ENCODE measurements at regions not wholly inside any gene's neighbourhood (a gene's known extent, or its start where the extent isn't known, plus 50 kb on each side); places are given as distances from the start of the nearest gene placed in this dataset.
"Not testable (repeated sequence)": the region's sequence is repeated elsewhere in the genome, so short reads cannot be mapped to it uniquely, and the experiment has no call there.

DNA sequence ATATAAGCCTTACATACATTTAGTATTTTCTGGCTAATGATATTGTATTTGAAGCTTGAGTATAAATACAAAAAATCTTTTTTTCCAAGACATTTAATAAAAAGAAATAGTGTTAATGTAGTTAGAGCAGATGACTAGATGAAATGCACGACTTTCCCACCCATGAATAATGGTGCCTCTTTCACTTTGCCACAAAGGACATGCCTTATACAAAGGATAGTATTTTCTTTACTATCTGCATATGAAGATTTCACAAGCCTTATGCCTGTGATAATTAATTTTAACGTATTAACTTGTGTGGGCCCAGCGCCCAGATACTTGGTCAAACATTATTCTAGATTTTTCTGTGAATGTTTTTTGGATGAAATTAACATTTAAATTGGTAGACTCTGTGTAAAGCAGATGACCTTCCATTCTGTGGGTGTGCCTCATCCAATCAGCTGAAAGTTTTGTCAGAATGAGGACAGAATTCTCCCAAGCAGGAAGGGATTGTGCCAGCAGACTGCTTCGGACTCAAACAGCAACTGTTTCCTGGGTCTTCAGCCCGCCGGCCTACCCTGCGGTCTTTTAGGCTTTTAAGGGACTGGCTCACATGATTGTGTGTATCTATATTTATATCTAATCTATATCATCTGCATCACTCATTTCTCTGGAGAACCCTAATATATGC is 115.4 kb downstream of the USP22 start:
- DNase-seq (ENCODE audit: extremely low spot score, insufficient read length, low read depth) = no peak
- no peak for FAIRE-seq

DNA sequence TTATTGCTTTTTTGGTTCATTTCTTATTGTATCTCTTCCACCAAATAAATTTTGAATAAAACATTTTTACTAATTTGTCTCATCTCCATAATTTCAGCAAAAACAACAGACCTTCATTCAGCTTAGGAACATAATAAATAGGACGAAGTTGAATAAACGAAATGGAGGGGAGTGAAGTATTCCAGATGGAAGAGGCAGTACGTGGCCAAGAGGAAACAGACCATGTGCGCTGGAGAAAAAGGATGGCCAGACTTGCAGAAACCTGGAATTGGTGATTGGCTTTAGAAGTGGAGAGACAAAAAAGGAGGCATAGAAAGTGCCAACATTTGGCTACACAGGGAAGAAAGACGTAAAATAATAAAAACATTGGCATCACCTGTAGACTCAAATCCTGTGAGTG is 113.5 kb downstream of the USP22 start:
- no peak for FAIRE-seq
- DNase-seq (ENCODE audit: extremely low spot score, insufficient read length, low read depth) = no peak

DNA sequence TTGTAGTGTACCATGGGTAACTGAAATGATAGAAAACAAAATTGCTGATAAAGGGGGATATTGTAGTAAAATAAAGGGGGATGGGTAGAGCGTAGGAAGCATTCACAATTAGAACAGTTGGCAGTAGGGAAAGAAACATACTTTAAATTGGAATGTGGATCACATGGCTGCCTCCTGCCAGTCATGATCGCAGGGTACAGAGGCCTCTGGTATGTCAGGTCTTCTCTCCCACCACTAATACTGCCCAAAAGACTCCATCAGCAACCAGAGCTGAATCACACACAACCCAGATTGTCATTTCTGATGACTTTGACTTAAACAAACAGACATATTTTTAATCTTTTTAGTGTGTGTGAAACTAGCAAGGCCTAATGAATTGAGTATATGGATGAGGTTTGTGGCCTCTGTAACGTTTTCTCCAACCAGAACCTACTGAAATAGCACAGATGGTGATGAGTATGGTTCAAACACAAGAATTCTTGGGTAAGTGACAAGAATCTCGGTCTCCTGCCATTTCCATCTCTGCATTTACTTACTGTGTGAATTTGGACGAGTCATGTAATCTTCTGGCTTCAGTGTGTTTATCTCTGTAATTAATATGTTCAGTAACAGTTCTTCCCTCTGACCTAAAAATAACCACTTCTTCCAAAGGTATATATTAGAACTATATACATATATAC is 112.6 kb downstream of the USP22 start:
- no peak for FAIRE-seq
- no peak for DNase-seq (ENCODE audit: extremely low spot score, insufficient read length, low read depth)

DNA sequence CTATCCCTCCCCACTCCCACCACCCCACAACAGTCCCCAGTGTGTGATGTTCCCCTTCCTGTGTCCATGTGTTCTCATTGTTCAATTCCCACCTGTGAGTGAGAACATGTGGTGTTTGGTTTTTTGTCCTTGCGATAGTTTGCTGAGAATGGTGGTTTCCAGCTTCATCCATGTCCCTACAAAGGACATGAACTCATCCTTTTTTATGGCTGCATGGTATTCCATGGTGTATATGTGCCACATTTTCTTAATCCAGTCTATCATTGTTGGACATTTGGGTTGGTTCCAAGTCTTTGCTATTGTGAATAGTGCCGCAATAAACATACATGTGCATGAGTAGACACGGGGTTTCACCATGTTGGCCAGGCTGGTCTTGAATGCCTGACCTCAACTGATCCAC is 109.8 kb downstream of the USP22 start:
- not testable (repeated sequence) for DNase-seq (ENCODE audit: extremely low spot score, insufficient read length, low read depth)

DNA sequence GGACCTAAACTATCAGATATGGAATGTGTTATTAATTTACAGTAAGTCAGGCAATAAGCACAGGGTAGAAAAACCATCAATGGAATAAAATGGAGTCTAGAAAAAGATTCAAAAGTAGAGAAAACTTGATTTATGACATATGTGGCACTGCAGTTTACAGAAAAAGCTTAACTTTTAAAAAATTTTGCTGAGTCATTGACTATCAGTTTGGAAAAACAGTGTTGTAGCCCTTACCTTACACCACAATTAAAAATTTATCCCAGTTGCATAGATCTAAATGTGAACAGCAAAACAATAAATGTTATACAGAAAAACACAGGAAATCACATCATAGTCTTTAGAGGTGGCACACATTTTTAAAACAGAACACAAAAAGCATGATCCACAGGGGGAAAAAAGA is 108.5 kb downstream of the USP22 start:
- FAIRE-seq (no peak), DNase-seq (ENCODE audit: extremely low spot score, insufficient read length, low read depth) (no peak)

More for the DNA sequence above, 109.8 kb downstream of the USP22 start:
- not testable (repeated sequence) for FAIRE-seq

DNA sequence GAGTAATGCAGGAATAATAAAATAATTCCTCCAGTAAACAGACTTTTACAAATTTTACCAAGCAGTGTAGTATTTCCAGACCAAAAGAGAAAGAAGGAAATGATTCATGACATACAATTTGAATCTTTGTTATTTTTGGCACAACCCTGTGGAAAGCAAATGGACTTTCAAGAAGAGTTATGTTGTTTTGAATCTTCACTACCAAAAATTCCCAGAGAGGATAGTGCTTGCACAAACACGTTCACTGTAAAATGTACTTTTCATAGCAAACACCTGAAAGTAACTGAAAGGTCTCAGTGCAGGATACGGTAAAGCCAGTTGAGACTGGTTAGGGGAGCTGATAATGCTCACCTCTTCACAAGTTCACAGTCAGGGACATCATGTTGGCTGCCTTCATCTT is 107.1 kb downstream of the USP22 start:
- FAIRE-seq (no peak), DNase-seq (ENCODE audit: extremely low spot score, insufficient read length, low read depth) (no peak)

DNA sequence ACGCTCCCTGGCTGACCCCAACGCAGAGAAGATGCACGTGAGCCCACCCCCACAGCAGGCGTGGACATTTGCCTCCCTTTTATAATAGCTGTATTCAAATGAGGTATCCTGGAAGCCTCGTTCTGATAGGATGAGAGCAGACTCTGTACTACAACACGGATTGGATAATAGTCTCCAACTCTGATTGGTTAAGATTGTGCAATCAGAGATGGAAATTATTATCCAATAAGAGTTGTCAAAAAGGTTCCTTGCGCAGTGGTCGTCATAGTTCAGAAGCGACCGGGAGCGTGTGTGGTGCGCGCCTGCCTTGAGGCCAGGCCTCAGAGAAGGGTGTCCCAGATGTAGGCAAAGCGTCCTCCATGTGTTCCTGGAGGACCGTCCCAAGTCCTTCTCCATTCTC is 104.6 kb downstream of the USP22 start:
- FAIRE-seq (no peak), DNase-seq (ENCODE audit: extremely low spot score, insufficient read length, low read depth) (no peak)

DNA sequence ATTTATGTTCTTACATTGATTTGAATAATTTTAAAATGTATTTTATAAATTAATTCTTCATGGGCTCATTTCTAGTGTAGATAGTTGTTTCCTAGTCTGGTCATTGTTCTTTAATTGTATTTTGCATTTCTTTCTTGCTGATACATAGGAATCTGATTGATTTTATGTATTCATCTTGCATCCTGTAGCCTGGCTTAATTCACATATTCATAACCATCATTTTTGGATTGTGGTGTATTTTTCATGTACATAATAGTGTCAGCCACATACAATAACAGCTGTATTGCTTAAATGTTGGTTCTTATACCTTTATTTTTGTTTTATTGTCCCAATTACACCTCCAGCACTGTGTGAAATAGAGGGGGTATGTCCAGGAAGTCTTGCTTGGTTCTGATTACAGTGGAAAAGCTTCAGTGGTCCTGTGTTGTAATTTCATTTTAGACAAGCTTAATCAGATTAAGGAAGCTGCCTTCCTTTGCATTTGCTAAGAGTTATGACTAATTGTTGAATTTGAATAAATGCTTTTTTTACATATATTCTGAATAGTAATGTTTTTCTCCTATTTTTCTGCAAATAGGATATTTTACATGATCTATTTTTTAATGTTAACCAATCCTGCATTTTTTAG is 103.7 kb downstream of the USP22 start:
- DNase-seq (ENCODE audit: extremely low spot score, insufficient read length, low read depth) = no peak
- FAIRE-seq = no peak

DNA sequence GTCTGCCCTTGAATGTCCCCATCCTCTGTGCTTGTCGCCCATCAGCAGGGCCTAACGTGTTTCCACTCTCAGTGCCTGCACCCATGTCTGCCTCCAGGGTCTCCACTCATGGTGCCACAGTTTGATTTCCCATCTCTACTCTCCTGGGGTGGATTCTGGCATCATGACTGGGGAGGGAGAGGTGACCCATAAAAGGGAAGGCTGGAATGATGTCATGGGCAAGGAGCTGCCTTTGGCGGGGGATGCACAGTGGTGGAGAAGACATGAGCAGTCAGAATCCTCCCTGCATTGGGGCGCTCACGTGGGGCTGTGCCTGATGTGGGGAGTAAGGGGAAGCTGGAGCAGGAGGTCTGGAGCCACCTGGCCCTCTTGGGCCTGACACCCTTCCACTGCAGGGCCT is 100.9 kb downstream of the USP22 start:
- FAIRE-seq (no peak), DNase-seq (ENCODE audit: extremely low spot score, insufficient read length, low read depth) (no peak)

DNA sequence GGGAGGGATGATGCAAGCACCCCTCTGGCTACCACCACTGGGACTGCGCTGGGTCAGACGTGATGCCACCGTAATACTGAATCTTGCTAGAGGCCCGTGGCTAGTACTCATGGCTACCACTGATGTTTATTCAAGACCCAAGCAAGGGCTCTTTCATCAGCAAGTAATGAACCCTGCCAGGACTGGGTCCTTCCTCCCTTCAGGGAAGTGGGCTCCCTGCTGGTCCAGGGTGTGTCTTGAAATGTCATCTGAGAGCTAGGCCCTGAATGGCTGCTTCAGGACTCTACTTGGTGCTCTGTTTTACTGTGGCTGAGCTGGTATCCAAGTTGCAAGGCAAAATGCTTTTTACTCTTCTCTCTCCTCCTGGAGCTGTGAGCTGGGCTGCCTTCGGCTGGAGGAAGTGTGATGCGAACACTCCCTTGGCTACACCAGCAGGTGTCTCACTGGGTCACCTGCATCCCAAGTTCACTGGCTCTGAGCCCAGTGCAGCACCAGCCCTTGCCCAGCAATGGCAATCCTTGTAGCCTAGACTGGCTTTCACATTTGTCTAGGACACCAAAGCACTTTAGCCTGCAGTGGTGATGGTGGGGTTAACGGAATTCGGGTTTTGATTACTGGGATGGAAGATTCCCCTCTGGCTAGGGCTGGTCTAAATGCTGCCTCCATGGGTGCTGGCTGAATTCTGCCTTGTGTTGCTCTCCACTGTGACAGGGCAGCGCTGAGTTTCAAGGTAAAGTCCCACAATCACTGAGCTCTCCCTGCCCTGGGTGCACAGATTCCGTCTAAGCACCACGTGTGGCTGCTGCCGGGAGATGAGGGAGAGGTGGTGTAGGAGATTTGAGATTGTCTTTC is 98.6 kb downstream of the USP22 start:
- DNase-seq (ENCODE audit: extremely low spot score, insufficient read length, low read depth) = no peak
- FAIRE-seq = peak; percentile 47

DNA sequence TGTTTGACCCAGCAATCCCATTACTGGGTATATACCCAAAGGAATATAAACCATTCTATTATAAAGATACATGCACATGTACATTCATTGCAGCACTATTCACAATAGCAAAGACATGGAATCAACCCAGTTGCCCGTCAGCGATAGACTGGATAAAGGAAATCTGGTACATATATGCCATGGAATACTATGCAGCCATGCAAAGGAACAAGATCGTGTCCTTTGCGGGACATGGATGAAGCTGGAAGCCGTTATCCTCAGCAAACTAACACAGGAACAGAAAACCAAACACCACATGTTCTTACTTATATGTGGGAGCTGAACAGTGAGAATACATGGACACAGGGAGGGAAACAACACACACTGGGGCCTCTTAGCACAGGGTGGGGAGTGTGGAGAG is 95.1 kb downstream of the USP22 start:
- not testable (repeated sequence) for DNase-seq (ENCODE audit: extremely low spot score, insufficient read length, low read depth); FAIRE-seq

DNA sequence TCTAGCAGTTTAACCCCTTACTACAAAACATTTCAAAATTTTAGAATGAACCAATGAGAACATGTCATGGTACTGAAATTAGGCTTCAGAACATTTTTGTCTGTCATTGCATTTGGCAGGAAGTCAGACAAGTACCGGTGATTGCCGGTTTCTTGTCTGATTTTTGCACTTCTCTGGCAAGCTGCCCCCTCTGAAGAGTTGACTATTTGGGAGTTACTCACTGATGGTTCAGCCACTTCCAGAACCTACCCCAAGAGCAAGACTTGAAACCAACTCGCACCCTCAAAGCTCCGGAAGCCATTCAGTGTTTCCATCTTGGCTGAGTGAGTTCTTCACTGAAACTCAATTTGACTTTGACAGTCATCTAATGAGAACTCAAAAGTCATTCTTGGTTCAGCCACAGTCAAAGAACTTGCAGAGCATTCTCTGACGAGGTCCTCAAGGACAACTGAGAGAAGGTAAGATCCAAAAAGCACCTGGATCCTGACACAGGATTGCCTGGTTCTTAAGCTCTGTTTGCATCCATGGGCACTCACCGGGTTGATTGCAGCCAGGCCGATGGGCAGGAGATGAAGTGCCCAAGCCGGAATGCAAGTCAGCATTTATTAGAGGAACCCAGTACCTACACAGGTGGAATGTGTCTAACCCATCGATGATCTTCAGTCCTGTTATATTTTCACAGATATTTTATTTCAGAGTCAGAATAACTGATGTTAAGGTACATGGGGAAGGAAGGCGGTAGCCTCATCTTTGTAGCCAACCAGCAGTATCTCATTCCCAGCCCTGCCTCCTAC is 93.6 kb downstream of the USP22 start:
- no peak for DNase-seq (ENCODE audit: extremely low spot score, insufficient read length, low read depth)
- FAIRE-seq = no peak
